MCF 10A (cell line): ENCODE measurements at regions not wholly inside any gene's neighbourhood (a gene's known extent, or its start where the extent isn't known, plus 50 kb on each side); places are given as distances from the start of the nearest gene placed in this dataset.

Experiments
- BruUV-seq: library from RNA; stranded (reverse); fragments of 400-500 nt; replicated peaks from 2 replicates; lab custom pipeline; 2021; lab: Mats Ljungman, UMichigan
- CTCF ChIA-PET: fragments of 300-600 bp; sonication (Branson Sonifier 250); formaldehyde crosslinking; extraction: SDS; loops from one replicate; lab custom pipeline; 2021; ENCODE audit warnings: antibody characterized with exemption, inconsistent platforms; lab: Yijun Ruan, JAX
- POLR2A ChIA-PET: fragments of 300-600, 350-650 bp; sonication (Branson Sonifier 250); formaldehyde crosslinking; extraction: SDS; loops from one replicate; lab custom pipeline; 2020; ENCODE audit warnings: antibody characterized with exemption, inconsistent platforms; lab: Yijun Ruan, JAX
- DNase-seq: peaks from one replicate; pipeline ENCODE4 v3.0.0-alpha.2; 2018; ENCODE audit not compliant: unreplicated experiment
- H3K27ac Mint-ChIP-seq: one replicate; pipeline ENCODE4 v1.8.0; 2022; ENCODE audit warnings: mild to moderate bottlenecking, low read depth, mixed read lengths; ENCODE audit not compliant: unreplicated experiment
- H3K27me3 Mint-ChIP-seq: one replicate; pipeline ENCODE4 v1.8.0; 2022; ENCODE audit warnings: mixed read lengths; ENCODE audit not compliant: insufficient read depth, unreplicated experiment
- H3K36me3 Mint-ChIP-seq: one replicate; pipeline ENCODE4 v1.8.0; 2022; ENCODE audit warnings: mild to moderate bottlenecking, moderate library complexity, mixed read lengths; ENCODE audit not compliant: insufficient read depth, unreplicated experiment
- H3K4me1 Mint-ChIP-seq: one replicate; pipeline ENCODE4 v1.8.0; 2022; ENCODE audit warnings: mixed read lengths; ENCODE audit not compliant: insufficient read depth, unreplicated experiment
- H3K4me3 Mint-ChIP-seq: one replicate; pipeline ENCODE4 v1.8.0; 2022; ENCODE audit warnings: mild to moderate bottlenecking, moderate library complexity, mixed read lengths; ENCODE audit not compliant: unreplicated experiment
- H3K9me3 Mint-ChIP-seq: one replicate; pipeline ENCODE4 v1.8.0; 2022; ENCODE audit warnings: mixed read lengths; ENCODE audit not compliant: unreplicated experiment
- intact Hi-C: fragments of 100-400 bp; cut with micrococcal nuclease; formaldehyde crosslinking; loops from 2 replicates; pipeline ENCODE4 v1.14.1; 2022
- TF ChIP-seq, protein P1 (sequence below): fragments of 200-600 bp; IDR thresholded peaks from one replicate; pipeline ENCODE4 v1.8.0; 2022; ENCODE audit warnings: antibody characterized with exemption, mild to moderate bottlenecking; ENCODE audit not compliant: unreplicated experiment

DNA sequence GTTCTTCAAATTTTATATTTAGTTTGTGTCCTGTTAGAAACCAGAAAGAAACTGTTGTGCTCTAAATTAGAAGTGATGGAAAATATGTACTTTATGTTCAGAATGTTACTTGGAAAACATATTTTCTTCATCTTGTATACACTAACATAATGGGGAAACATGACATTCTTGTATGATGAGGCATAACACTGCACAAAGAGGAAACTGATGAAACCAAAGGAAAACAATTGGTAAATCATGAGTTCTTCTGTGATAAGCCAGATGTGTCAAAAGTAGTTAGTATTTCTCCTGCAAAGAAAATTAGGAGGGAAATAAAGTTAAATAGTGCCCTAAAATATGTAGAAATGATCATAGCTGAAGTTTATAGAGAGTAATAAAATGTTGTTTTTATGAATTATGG, 111.1 kb upstream of the FBN2 start:
- CTCF ChIA-PET, result interaction anchor here (1.2 kb wide), 1 partner anchor 103 kb away, joined by 3 read pairs; no protein-coding TSS in a partner anchor
- intact Hi-C loops, result loop anchor here (5.0 kb wide), 1 partner anchor 112 kb away; the partner anchor contains the start of gene FBN2
- H3K36me3 Mint-ChIP-seq, result no peaks in the 10 kb centered on the region
- no TSS peak for BruUV-seq
- H3K4me1 Mint-ChIP-seq, result peaks cover 23% of the 10 kb centered on the region
- H3K4me3 Mint-ChIP-seq, result no peak overlapping the region
- peak overlapping the region; percentile 0 for H3K27ac Mint-ChIP-seq
- TF ChIP-seq, protein P1, sequence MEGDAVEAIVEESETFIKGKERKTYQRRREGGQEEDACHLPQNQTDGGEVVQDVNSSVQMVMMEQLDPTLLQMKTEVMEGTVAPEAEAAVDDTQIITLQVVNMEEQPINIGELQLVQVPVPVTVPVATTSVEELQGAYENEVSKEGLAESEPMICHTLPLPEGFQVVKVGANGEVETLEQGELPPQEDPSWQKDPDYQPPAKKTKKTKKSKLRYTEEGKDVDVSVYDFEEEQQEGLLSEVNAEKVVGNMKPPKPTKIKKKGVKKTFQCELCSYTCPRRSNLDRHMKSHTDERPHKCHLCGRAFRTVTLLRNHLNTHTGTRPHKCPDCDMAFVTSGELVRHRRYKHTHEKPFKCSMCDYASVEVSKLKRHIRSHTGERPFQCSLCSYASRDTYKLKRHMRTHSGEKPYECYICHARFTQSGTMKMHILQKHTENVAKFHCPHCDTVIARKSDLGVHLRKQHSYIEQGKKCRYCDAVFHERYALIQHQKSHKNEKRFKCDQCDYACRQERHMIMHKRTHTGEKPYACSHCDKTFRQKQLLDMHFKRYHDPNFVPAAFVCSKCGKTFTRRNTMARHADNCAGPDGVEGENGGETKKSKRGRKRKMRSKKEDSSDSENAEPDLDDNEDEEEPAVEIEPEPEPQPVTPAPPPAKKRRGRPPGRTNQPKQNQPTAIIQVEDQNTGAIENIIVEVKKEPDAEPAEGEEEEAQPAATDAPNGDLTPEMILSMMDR, result no peak
- H3K9me3 Mint-ChIP-seq, result peaks cover 15% of the 10 kb centered on the region
- no peaks in the 10 kb centered on the region for H3K27me3 Mint-ChIP-seq
- POLR2A ChIA-PET, result interaction anchor here (0.5 to 0.6 kb wide), 2 partner anchors 21 to 207 kb away, joined by 3 read pairs; no protein-coding TSS in a partner anchor
- peak; percentile 50 for DNase-seq

DNA sequence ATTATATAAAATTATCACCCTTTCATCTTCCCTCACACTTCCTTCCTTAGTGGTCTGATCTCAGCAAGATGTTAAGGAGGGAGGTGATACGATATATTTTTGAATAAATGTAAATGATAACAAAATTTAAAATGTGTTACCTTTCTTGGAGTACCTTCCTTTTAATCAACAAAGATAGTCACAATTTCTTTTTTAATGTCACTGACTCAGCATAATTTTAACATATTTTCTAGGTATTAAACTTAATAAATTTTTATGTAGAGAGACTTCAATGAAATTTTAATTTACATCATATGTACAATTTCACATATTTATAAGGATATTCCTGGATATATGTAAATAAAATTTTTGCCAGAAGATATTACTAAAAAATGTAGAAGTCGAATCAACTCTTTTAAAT, 125.0 kb upstream of the FBN2 start:
- BruUV-seq, result no TSS peak
- H3K27me3 Mint-ChIP-seq, result no peaks in the 10 kb centered on the region
- H3K4me1 Mint-ChIP-seq, result peaks cover 3% of the 10 kb centered on the region
- ChIA-PET CTCF (no interaction called here), POLR2A (no interaction called here)
- DNase-seq, result no peak
- intact Hi-C loops, result no loop called here
- TF ChIP-seq, protein P1, result no peak
- H3K4me3 Mint-ChIP-seq, result no peak overlapping the region
- no peak overlapping the region for H3K27ac Mint-ChIP-seq
- H3K36me3 Mint-ChIP-seq, result no peaks in the 10 kb centered on the region
- no peaks in the 10 kb centered on the region for H3K9me3 Mint-ChIP-seq

DNA sequence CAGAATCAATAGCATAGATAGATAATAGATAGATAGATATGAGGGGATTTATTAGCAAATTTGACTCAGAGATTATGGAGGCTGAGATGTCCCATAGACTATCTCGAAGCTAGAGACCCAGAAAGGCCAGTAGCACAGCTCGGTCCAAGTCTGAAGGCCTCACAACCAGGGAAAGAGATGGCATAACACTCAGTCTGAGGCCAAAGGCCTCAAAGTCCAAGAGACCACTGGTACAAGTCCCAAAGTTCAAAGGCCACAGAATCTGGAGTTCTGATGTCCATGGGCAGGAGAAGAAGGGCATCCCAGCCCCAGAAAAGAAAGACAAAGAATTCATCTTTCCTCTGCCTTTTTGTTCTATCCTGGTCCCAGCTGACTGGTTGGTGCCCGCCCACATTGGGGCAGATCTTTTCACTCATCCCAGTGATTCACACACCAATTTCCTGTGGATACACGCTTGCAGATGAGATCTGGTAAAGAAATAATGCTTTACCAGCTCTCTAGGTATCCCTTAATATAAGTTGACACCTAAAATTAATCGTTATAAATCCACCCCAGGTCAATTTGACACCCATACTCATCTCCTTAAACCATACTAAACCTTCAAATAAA, 127.8 kb upstream of the FBN2 start:
- Mint-ChIP-seq H3K36me3 (no peaks in the 10 kb centered on the region), H3K27me3 (no peaks in the 10 kb centered on the region), H3K4me1 (peaks cover 5% of the 10 kb centered on the region), H3K4me3 (no peak overlapping the region), H3K9me3 (no peaks in the 10 kb centered on the region), H3K27ac (no peak overlapping the region)
- intact Hi-C loops, result no loop called here
- BruUV-seq, result no TSS peak
- TF ChIP-seq, protein P1, result no peak
- DNase-seq, result no peak
- POLR2A ChIA-PET, result interaction anchor here (0.9 kb wide), 1 partner anchor 9 kb away, joined by 4 read pairs; no protein-coding TSS in a partner anchor
- CTCF ChIA-PET, result interaction anchor here (0.5 to 1.2 kb wide), 4 partner anchors 9 to 1454 kb away, joined by 3 to 7 read pairs (median 3); no protein-coding TSS in a partner anchor

- no peak overlapping the region for H3K27ac Mint-ChIP-seq
- no TSS peak for BruUV-seq
- no peaks in the 10 kb centered on the region for H3K27me3 Mint-ChIP-seq
- no peaks in the 10 kb centered on the region for H3K9me3 Mint-ChIP-seq
- peak; percentile 25 for DNase-seq
- ChIA-PET CTCF (interaction anchor here (0.6 to 1.7 kb wide), 4 partner anchors 11 to 178 kb away, joined by 3 to 10 read pairs (median 4); no protein-coding TSS in a partner anchor), POLR2A (no interaction called here)
- H3K4me1 Mint-ChIP-seq, result peaks cover 5% of the 10 kb centered on the region
- intact Hi-C loops, result no loop called here
- no peaks in the 10 kb centered on the region for H3K36me3 Mint-ChIP-seq
- TF ChIP-seq, protein P1, result peak; percentile 10
- no peak overlapping the region for H3K4me3 Mint-ChIP-seq
These were observed 129.1 kb upstream of the FBN2 start for GRCh38 chr5:128667152-128667551.
